ENCODE measurements at regions not wholly inside any gene's neighbourhood (a gene's known extent, or its start where the extent isn't known, plus 50 kb on each side); places are given as distances from the start of the nearest gene placed in this dataset.
A peak's percentile ranks its signal among the peaks of the same experiment; 100 is the strongest.

DNA sequence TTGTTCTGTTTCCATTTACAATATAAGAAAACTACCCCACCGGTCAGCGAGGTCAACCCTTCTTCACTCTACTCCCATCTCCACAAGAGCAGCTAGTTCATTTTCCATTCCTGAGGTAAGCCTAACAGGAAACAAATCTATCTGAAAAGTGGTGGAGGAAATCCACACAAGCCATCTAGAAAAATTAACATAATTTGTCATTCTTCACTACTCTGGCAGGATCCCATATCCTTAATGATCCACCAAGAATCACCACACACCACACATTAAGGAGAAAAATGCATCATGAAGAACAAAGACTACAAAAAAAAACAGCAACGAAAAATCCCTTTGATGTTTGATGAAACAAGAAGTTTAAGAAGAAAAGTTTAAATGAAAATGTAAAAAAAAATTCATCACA, 1771.0 kb downstream of the EFNA5 start:
- TF ChIP-seq, protein P1, sequence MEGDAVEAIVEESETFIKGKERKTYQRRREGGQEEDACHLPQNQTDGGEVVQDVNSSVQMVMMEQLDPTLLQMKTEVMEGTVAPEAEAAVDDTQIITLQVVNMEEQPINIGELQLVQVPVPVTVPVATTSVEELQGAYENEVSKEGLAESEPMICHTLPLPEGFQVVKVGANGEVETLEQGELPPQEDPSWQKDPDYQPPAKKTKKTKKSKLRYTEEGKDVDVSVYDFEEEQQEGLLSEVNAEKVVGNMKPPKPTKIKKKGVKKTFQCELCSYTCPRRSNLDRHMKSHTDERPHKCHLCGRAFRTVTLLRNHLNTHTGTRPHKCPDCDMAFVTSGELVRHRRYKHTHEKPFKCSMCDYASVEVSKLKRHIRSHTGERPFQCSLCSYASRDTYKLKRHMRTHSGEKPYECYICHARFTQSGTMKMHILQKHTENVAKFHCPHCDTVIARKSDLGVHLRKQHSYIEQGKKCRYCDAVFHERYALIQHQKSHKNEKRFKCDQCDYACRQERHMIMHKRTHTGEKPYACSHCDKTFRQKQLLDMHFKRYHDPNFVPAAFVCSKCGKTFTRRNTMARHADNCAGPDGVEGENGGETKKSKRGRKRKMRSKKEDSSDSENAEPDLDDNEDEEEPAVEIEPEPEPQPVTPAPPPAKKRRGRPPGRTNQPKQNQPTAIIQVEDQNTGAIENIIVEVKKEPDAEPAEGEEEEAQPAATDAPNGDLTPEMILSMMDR (IDR thresholded peaks at IDR 0.05; ENCODE audit: insufficient read depth, low read length, missing control alignments), result no peak
- CTCF ChIA-PET, result no interaction called here
- DNase-seq (ENCODE audit: low read depth, low spot score), result no peak
- POLR2A ChIA-PET, result no interaction called here
- H3K4me3 ChIP-seq (ENCODE audit: low read depth, low read length), result no peak overlapping the region

DNA sequence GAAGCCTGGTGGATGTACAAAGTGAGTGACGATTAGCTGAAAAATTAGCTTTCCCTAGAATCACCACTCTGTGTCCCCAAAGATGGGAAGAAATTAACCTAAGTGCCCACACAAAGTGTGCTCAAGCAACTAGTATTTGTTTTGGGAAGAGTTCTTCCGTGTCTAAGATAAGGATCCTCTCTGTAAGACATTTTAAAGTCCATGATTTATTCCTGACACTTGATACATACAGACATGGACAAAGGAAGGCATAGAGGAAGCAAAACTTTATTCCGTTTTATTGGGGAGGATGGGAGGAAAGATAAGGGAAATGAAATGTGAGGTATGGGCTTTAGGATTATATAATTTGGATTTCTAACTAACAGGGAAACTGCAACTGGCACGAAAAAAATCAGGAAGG, 1772.6 kb downstream of the EFNA5 start:
- CTCF ChIA-PET, result no interaction called here
- TF ChIP-seq, protein P1 (IDR thresholded peaks at IDR 0.05; ENCODE audit: insufficient read depth, low read length, missing control alignments), result no peak
- no peak for DNase-seq (ENCODE audit: low read depth, low spot score)
- H3K4me3 ChIP-seq (ENCODE audit: low read depth, low read length), result no peak overlapping the region
- POLR2A ChIA-PET, result no interaction called here

DNA sequence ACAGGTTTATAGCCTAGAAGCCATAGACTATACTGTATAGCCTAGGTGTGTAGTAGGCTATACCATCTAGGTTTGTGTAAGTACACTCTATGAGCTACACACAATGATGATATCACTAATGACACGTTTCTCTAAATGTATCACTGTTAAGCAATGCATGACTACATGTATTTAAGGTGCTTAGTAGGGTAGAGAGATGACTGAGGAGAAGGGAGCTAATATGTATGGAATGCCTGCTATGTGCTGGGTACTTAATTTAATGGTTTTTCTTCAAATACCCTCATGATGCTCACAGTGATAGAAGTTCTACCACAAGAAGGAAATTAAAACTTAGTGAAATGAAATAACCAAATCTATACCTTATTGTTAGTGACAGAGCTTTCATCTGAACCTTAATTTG, 1785.5 kb downstream of the EFNA5 start:
- ChIA-PET CTCF (no interaction called here), POLR2A (no interaction called here)
- peak; percentile 46 for DNase-seq (ENCODE audit: low read depth, low spot score)
- TF ChIP-seq, protein P1 (IDR thresholded peaks at IDR 0.05; ENCODE audit: insufficient read depth, low read length, missing control alignments), result no peak
- H3K4me3 ChIP-seq (ENCODE audit: low read depth, low read length), result no peak overlapping the region

DNA sequence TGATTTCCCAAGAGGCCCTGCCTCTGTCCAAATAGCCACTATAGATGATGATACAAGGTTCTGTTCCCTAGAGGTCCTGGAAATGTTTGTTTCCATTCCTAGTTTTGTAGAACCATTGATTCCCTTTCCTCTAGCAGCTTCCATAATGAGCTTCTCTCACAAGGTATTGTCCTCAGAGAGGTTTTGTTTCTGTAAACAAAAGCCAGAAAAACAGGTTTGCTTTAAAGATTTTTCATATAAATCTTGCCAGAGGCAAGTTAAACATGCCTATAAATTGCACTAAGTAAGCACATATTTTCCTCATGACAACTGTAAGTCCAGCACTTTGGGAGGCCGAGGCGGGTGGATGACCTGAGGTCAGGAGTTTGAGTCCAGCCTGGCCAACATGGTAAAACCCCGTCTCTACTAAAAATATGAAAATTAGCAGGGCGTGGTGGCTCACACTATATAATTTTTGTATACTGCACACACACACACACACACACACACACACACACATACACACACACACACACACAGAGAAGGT, 1787.7 kb downstream of the EFNA5 start:
- ChIA-PET POLR2A (no interaction called here), CTCF (no interaction called here)
- DNase-seq (ENCODE audit: low read depth, low spot score), result no peak
- TF ChIP-seq, protein P1 (IDR thresholded peaks at IDR 0.05; ENCODE audit: insufficient read depth, low read length, missing control alignments), result no peak
- H3K4me3 ChIP-seq (ENCODE audit: low read depth, low read length), result no peak overlapping the region

DNA sequence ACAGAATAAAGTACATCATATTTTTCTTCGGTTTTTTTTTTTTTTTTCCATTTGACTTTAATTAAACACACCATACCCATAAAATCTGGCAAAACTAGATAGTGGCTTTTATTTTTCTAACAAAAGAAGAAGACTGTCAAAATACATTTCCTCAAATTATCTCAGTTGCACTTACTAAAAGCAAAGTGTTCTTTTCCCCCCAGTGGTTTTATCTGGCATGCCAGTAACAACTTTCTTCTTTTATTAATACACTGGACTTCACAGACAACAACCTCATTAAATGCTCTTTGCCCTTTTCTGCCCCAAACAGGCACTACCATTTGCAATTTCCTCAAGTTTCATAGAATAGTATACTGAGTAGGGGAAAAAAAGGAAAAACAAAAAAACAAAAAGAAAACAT, 1792.3 kb downstream of the EFNA5 start:
- ChIA-PET CTCF (no interaction called here), POLR2A (no interaction called here)
- DNase-seq (ENCODE audit: low read depth, low spot score), result no peak
- TF ChIP-seq, protein P1 (IDR thresholded peaks at IDR 0.05; ENCODE audit: insufficient read depth, low read length, missing control alignments), result no peak
- no peak overlapping the region for H3K4me3 ChIP-seq (ENCODE audit: low read depth, low read length)

DNA sequence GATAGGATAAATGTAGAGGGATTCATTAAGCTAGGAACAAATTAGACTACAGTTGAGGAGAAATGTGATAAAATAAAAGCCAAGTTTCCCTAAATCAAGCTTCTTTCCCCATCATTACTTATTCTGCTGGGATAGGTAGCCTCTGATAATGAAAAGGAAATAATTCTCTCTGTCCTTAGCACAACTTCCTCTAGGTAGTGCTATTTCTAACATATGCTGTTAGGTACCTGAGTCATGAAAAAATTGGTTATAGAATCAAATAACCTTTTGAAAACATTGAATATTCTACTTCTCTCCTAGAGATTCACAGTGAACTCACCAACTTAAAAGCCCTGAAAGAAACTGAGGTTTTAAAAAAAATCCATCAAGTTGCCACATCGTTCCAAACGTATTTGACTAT, 1793.1 kb downstream of the EFNA5 start:
- POLR2A ChIA-PET, result no interaction called here
- CTCF ChIA-PET, result interaction anchor here (1.0 kb wide), 1 partner anchor 11 kb away, joined by 3 read pairs; no protein-coding TSS in a partner anchor
- TF ChIP-seq, protein P1 (IDR thresholded peaks at IDR 0.05; ENCODE audit: insufficient read depth, low read length, missing control alignments), result no peak
- no peak overlapping the region for H3K4me3 ChIP-seq (ENCODE audit: low read depth, low read length)
- DNase-seq (ENCODE audit: low read depth, low spot score), result no peak
